Omental fat pad (tissue), 3 donors: ENCODE measurements at regions not wholly inside any gene's neighbourhood (a gene's known extent, or its start where the extent isn't known, plus 50 kb on each side); places are given as distances from the start of the nearest gene placed in this dataset.

ENCODE experiments used
- ATAC-seq: fragments of 150-250 bp; one replicate; pipeline ENCODE4 v1.9.1; 2016; ENCODE audit warnings: mild to moderate bottlenecking, moderate library complexity; ENCODE audit not compliant: low FRiP score
- DNase-seq: peaks from one replicate; pipeline ENCODE4 v3.0.0-alpha.2; 2019; ENCODE audit warnings: low spot score
- TF ChIP-seq, protein P1 (sequence below), 3 donors: fragments of 450-650 bp; IDR thresholded peaks; one replicate each; pipeline ENCODE4 v1.5.1; 2016 to 2017; ENCODE audit warnings: antibody characterized with exemption in 3 of 3, mild to moderate bottlenecking in 3 of 3, moderate library complexity in 2 of 3

DNA sequence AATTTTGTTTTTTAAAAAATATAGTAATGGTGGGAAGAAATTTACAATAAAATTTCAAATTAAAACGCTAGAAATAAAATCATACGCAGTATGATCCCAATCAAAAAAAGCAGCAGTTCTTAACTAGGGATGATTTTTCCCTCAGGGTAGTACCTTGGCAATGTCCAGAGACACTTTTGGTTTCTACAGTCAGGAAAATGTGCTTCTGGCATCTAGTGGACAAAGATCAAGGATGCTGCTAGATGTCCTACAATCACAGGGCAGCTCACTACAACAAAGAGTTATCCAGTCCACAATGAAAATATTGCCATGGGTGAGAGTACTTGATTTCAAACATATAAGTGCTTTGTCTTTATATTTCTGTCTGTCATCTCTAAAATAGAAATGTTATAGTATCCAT, 400.2 kb upstream of the SGCD start:
- DNase-seq: no peak
- TF ChIP-seq, protein P1, sequence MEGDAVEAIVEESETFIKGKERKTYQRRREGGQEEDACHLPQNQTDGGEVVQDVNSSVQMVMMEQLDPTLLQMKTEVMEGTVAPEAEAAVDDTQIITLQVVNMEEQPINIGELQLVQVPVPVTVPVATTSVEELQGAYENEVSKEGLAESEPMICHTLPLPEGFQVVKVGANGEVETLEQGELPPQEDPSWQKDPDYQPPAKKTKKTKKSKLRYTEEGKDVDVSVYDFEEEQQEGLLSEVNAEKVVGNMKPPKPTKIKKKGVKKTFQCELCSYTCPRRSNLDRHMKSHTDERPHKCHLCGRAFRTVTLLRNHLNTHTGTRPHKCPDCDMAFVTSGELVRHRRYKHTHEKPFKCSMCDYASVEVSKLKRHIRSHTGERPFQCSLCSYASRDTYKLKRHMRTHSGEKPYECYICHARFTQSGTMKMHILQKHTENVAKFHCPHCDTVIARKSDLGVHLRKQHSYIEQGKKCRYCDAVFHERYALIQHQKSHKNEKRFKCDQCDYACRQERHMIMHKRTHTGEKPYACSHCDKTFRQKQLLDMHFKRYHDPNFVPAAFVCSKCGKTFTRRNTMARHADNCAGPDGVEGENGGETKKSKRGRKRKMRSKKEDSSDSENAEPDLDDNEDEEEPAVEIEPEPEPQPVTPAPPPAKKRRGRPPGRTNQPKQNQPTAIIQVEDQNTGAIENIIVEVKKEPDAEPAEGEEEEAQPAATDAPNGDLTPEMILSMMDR (IDR thresholded peaks at IDR 0.05): no peak
- no peak for ATAC-seq

DNA sequence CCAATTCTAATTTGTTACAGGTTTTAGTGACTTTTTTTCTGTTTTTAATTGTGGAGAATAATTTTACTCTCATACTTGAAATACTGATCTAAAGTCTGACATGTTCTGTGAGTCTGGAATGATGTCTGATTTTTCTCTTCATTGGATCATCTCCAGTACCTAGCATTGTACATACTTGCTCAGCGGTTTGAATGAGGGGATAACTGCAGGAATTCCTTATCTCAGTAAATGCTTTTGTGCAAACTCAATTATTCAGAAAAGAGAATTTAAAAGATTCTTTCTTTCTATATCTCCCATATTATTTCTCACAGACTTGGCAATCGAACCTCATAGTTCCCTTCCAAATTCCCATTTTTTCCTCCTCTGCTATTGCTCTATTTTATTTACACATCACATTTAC, 397.9 kb upstream of the SGCD start:
- TF ChIP-seq, protein P1 (IDR thresholded peaks at IDR 0.05): no peak
- ATAC-seq (no peak), DNase-seq (no peak)

DNA sequence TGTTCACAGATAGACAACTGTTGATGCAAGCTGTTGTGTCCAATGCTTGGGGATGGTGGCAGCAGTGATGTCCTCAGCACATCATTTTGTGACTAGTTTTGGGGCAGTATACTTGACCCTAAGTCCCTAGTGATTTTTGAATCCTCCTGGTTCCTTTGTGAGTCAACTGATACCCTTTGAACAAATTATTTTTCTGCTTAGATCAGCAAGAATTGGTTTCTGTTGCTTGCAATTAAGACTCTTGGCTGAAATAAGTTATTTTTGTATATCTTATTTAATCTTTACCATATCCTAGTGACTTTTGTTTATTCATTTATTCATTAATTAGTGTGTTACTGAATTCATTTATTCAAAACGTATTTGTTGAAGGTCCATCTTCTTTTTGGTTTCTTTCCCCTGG, 392.0 kb upstream of the SGCD start:
- TF ChIP-seq, protein P1 (IDR thresholded peaks at IDR 0.05): no peak
- ATAC-seq: no peak
- no peak for DNase-seq

DNA sequence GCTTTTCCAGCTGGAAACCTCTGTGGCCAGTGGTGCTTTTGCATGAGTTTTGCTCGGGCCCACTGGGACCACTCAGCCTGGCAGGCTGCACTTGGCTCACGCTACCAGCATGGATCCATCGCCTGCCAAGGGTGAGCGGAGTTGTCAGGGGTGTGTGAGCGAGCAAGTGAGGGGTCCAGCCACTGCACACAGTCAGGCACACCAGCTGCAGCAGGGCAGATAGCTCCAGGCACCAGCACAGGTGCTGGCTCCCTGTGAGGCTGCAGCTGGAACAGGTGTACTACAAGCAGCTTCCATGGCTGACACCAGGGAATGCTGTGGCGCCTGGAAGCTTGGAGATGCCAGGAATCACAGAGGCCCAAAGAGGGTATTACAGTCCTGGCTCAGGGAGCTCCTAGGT, 391.2 kb upstream of the SGCD start:
- no peak for ATAC-seq
- DNase-seq: no peak
- TF ChIP-seq, protein P1 (IDR thresholded peaks at IDR 0.05): no peak

DNA sequence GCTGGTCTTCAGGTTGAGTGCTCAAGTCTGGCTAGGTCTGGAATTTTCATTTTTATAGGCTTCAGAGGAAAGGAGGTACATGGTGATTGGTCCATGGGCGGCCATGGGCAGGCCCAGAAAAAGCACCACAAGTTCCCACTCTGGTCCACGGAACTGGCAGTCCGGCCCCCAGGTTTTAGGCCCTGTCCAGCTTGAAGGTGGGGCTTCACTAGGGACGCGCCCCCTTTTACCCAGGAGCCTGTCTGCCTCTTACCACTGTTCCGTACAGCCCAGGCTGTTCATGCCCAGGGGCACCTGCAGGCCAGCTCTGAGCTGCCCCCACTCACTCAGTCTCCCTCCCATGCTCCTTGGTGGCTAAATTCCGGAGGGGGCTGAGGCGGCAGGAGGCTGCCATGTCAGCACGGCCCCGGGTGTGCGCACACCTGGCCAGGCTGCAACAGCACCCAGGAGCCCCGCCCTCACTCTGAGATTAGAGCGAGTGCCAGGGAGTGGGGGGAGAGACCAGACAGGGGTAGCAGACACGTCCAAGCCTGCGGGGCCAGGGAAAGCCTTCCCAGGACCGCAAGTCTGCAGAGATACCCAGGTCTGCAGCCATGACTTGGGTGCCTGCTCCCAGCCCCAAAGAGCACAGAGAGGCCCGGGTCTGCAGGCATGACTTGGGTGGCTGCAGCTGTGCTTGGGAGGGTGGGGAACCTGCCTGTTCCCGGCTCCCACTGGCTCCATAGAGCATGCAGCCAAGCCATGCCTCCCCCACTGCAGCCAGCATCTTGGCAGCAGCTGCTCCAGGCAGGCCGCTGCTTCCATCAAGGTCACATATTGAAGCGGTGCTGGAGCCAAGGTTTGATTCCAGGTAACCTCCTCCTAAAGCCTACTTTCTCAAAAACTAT, 390.2 kb upstream of the SGCD start:
- DNase-seq: no peak
- TF ChIP-seq, protein P1 (IDR thresholded peaks at IDR 0.05): no peak
- ATAC-seq: no peak

DNA sequence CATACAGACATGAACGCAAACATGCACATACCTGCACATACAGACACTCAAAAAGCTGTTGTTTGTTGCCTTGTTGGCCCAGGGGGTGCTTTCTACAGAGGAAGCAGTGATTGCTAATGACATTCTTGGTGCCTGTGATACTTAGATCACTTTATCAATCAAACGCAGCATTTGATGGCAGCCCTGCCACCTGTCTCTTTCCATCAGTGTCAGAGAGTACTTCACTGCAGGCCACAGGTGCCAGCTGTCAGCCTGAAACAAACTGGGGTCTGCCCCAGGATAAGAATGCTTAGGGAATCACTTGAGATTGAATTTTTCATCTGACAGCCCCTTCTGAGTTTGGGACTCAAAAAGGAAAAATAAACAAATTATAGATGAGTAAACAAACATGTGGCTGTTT, 388.9 kb upstream of the SGCD start:
- ATAC-seq (no peak), DNase-seq (no peak)
- TF ChIP-seq, protein P1 (IDR thresholded peaks at IDR 0.05): no peak

DNA sequence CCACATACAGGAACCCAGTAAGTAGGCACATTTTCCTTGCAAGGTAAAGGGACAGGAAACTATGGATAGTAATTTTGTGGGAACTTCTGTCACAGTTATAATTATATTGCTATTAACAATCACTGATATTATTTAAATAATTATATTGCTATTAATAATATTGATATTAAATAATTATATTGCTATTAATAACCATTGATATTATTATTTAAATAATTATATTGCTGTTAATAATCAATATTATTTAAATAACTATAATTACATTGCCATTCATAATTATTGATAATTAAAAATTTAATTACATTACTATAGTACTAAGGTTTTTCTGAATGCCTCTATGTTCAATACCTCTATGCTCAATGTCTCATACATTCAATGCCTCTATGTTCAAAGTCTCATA, 385.6 kb upstream of the SGCD start:
- ATAC-seq (no peak), DNase-seq (no peak)
- TF ChIP-seq, protein P1 (IDR thresholded peaks at IDR 0.05): no peak
